COLO829 (cell line): ENCODE measurements at regions not wholly inside any gene's neighbourhood (a gene's known extent, or its start where the extent isn't known, plus 50 kb on each side); places are given as distances from the start of the nearest gene placed in this dataset.

ENCODE experiments used
- DNase-seq: peaks from one replicate; pipeline ENCODE4 v3.0.0; 2012; ENCODE audit warnings: low spot score

- no peak for DNase-seq
Measured at GRCh38 chr4:59243038-59243437, 1957.1 kb upstream of the ADGRL3 start.

GRCh38 chr4:59247032-59247431, 1953.1 kb upstream of the ADGRL3 start:
- no peak for DNase-seq

- no peak for DNase-seq
Measured at GRCh38 chr4:59248313-59248712, 1951.8 kb upstream of the ADGRL3 start.

- DNase-seq = no peak
Measured at GRCh38 chr4:59249110-59249509, 1951.0 kb upstream of the ADGRL3 start.

- no peak for DNase-seq
Measured at GRCh38 chr4:59258002-59258401, 1942.1 kb upstream of the ADGRL3 start.

- DNase-seq = no peak
Measured at GRCh38 chr4:59307609-59308008, 1892.5 kb upstream of the ADGRL3 start.

GRCh38 chr4:59314637-59315036, 1885.5 kb upstream of the ADGRL3 start:
- DNase-seq = no peak

- peak; percentile 23 for DNase-seq
Measured at GRCh38 chr4:59339631-59340030, 1860.5 kb upstream of the ADGRL3 start.

- DNase-seq = no peak
Measured at GRCh38 chr4:59341506-59341905, 1858.6 kb upstream of the ADGRL3 start.

GRCh38 chr4:59348949-59349348, 1851.2 kb upstream of the ADGRL3 start:
- DNase-seq = no peak

- DNase-seq = no peak
Measured at GRCh38 chr4:59369229-59369628, 1830.9 kb upstream of the ADGRL3 start.

GRCh38 chr4:59374416-59374815, 1825.7 kb upstream of the ADGRL3 start:
- no peak for DNase-seq

GRCh38 chr4:59380841-59381366, 1819.2 kb upstream of the ADGRL3 start:
- no peak for DNase-seq

- no peak for DNase-seq
Measured at GRCh38 chr4:59381591-59381990, 1818.5 kb upstream of the ADGRL3 start.

- DNase-seq = no peak
Measured at GRCh38 chr4:59387759-59388758, 1812.1 kb upstream of the ADGRL3 start.

- DNase-seq = no peak
Measured at GRCh38 chr4:59393780-59394179, 1806.3 kb upstream of the ADGRL3 start.

- no peak for DNase-seq
Measured at GRCh38 chr4:59400334-59400733, 1799.8 kb upstream of the ADGRL3 start.

- no peak for DNase-seq
Measured at GRCh38 chr4:59409647-59410046, 1790.5 kb upstream of the ADGRL3 start.

GRCh38 chr4:59412739-59413138, 1787.4 kb upstream of the ADGRL3 start:
- DNase-seq = peak; percentile 2

- no peak for DNase-seq
Measured at GRCh38 chr4:59455751-59456150, 1744.4 kb upstream of the ADGRL3 start.

GRCh38 chr4:59457576-59457975, 1742.5 kb upstream of the ADGRL3 start:
- DNase-seq = no peak

- no peak for DNase-seq
Measured at GRCh38 chr4:59484944-59485343, 1715.2 kb upstream of the ADGRL3 start.

- DNase-seq = no peak
Measured at GRCh38 chr4:59500103-59500502, 1700.0 kb upstream of the ADGRL3 start.

- no peak for DNase-seq
Measured at GRCh38 chr4:59503731-59504130, 1696.4 kb upstream of the ADGRL3 start.
